Activated CD8-positive, alpha-beta T cell treated with anti-CD3 and anti-CD28 coated beads for 36 hours (primary cell): ENCODE measurements at regions not wholly inside any gene's neighbourhood (a gene's known extent, or its start where the extent isn't known, plus 50 kb on each side); places are given as distances from the start of the nearest gene placed in this dataset.
"Not testable (repeated sequence)": the region's sequence is repeated elsewhere in the genome, so short reads cannot be mapped to it uniquely, and the experiment has no call there.

Experiments used
- ATAC-seq: fragments of 200-7000 bp; cut with Tn5 transposase; one replicate; pipeline ENCODE4 v1.10.0; 2021; ENCODE audit warnings: mild to moderate bottlenecking, moderate library complexity
- CTCF ChIA-PET: fragments of 350-600 bp; sonication (Branson Sonifier 250); formaldehyde crosslinking; loops from one replicate; lab custom pipeline; 2021; ENCODE audit warnings: antibody characterized with exemption; lab: Charles Lee
- POLR2A ChIA-PET: fragments of 350-600 bp; sonication (Branson Sonifier 250); formaldehyde crosslinking; loops from one replicate; lab custom pipeline; 2021; ENCODE audit warnings: antibody characterized with exemption; lab: Charles Lee
- DNase-seq: peaks from one replicate; pipeline ENCODE4 v3.0.0-alpha.2; 2020
- H3K27ac Mint-ChIP-seq: one replicate; pipeline ENCODE4 v1.8.0; 2021; ENCODE audit warnings: mild to moderate bottlenecking, mixed read lengths
- H3K27me3 Mint-ChIP-seq: one replicate; pipeline ENCODE4 v1.8.0; 2021; ENCODE audit warnings: mixed read lengths
- H3K36me3 Mint-ChIP-seq: one replicate; pipeline ENCODE4 v1.8.0; 2021; ENCODE audit warnings: low read depth, mixed read lengths
- H3K4me1 Mint-ChIP-seq: one replicate; pipeline ENCODE4 v1.8.0; 2021; ENCODE audit warnings: low read depth, mixed read lengths
- H3K4me3 Mint-ChIP-seq: one replicate; pipeline ENCODE4 v1.8.0; 2021; ENCODE audit warnings: mild to moderate bottlenecking, moderate library complexity, mixed read lengths
- H3K9me3 Mint-ChIP-seq: one replicate; pipeline ENCODE4 v1.8.0; 2021; ENCODE audit warnings: mixed read lengths
- intact Hi-C: fragments of 100-400 bp; cut with micrococcal nuclease; formaldehyde crosslinking; loops from one replicate; pipeline ENCODE4 v1.10.0; 2022
- TF ChIP-seq, protein P1 (sequence below): fragments of 200-600 bp; IDR thresholded peaks from one replicate; pipeline ENCODE4 v1.8.0; 2022; ENCODE audit warnings: antibody characterized with exemption, mild to moderate bottlenecking

DNA sequence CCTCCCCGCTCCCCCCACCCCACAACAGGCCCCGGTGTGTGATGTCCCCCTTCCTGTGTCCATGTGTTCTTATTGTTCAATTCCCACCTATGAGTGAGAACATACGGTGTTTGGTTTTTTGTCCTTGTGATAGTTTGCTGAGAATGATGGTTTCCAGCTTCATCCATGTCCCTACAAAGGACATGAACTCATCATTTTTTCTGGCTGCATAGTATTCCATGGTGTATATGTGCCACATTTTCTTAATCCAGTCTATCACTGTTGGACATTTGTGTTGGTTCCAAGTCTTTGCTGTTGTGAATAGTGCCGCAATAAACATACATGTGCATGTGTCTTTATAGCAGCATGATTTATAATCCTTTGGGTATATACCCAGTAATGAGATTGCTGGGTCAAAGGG, 104.3 kb downstream of the MTPN start:
- H3K27me3 Mint-ChIP-seq, POLR2A ChIA-PET, H3K4me3 Mint-ChIP-seq, DNase-seq, intact Hi-C loops, H3K36me3 Mint-ChIP-seq, H3K9me3 Mint-ChIP-seq, ATAC-seq, H3K4me1 Mint-ChIP-seq, H3K27ac Mint-ChIP-seq, CTCF ChIA-PET: not testable (repeated sequence)

DNA sequence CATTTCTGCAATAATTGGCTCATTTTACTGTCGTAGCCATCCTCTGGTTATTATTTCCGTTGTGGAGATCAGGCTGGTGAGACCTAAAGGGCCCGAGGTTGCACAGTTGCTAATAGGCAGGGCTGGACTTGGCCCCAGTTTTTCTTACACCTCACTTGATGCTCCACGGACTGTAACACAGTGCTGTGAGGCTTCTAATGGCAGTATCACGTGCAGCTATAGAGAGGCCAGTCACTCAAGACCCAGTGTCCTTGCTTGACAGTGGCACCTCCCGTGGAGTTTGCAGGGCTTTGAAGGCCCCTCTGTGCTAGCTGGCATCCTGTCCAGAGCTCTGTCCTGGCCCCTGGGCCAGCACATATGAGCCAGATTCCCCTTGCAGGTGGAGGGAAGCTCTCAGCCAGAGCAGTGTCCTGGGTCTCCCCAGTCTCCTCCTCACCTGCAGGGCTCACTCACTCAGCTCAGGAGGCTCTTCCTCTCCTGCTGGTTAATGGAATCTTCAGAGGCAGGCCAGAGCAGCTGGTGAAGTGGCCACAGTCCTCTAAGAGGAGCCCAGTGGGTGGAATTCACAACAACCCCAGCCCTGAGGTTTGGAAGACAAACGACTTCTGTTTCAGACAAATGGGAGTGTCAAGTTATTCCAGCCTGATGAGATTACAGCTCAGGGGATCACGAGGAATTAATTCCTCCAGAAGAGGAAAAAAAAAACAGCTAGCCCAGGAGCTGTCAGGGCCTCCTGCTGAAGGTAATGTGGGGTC, 114.2 kb upstream of the FAM180A start:
- POLR2A ChIA-PET = no interaction called here
- Mint-ChIP-seq H3K27me3 (no peaks in the 10 kb centered on the region), H3K4me1 (no peaks in the 10 kb centered on the region), H3K9me3 (no peaks in the 10 kb centered on the region), H3K4me3 (no peak overlapping the region), H3K36me3 (no peaks in the 10 kb centered on the region), H3K27ac (no peak overlapping the region)
- ATAC-seq (no peak), DNase-seq (no peak)
- CTCF ChIA-PET = no interaction called here
- TF ChIP-seq, protein P1, sequence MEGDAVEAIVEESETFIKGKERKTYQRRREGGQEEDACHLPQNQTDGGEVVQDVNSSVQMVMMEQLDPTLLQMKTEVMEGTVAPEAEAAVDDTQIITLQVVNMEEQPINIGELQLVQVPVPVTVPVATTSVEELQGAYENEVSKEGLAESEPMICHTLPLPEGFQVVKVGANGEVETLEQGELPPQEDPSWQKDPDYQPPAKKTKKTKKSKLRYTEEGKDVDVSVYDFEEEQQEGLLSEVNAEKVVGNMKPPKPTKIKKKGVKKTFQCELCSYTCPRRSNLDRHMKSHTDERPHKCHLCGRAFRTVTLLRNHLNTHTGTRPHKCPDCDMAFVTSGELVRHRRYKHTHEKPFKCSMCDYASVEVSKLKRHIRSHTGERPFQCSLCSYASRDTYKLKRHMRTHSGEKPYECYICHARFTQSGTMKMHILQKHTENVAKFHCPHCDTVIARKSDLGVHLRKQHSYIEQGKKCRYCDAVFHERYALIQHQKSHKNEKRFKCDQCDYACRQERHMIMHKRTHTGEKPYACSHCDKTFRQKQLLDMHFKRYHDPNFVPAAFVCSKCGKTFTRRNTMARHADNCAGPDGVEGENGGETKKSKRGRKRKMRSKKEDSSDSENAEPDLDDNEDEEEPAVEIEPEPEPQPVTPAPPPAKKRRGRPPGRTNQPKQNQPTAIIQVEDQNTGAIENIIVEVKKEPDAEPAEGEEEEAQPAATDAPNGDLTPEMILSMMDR = no peak
- intact Hi-C loops = no loop called here

GRCh38 chr7:135859538-135859937, 110.9 kb upstream of the FAM180A start:
- no peak for ATAC-seq
- H3K9me3 Mint-ChIP-seq = no peaks in the 10 kb centered on the region
- POLR2A ChIA-PET = no interaction called here

DNA sequence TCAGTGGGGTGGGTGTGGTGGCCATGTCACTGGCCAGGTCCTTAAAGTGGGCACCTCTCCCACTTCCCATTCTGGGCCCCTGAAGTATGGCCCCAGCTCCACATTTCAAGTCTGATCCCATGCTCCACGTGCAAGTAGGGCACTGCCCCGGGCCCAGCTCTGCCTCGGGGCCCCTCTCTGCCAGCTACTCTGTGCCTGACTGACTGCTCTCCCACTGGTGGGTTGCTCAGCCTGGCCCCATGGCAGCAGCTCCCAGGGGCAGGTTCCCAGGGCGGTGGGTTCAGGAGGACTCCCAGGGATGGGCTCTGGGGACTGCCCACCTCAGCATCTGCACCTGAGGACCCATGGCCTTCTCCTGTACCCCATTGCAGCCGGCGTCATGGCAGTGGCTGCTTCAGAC, 110.2 kb upstream of the FAM180A start:
- no peak for ATAC-seq
- DNase-seq = no peak
- Mint-ChIP-seq H3K9me3 (no peaks in the 10 kb centered on the region), H3K4me1 (no peaks in the 10 kb centered on the region), H3K27me3 (no peaks in the 10 kb centered on the region), H3K36me3 (no peaks in the 10 kb centered on the region), H3K27ac (no peak overlapping the region), H3K4me3 (no peak overlapping the region)
- intact Hi-C loops = no loop called here
- TF ChIP-seq, protein P1 = no peak
- CTCF ChIA-PET = interaction anchor here (1.0 kb wide), 1 partner anchor 47 kb away, joined by 3 read pairs; no protein-coding TSS in a partner anchor
- POLR2A ChIA-PET = no interaction called here

More at GRCh38 chr7:135859538-135859937, 110.9 kb upstream of the FAM180A start:
- H3K4me1 Mint-ChIP-seq = no peaks in the 10 kb centered on the region
- no peak for DNase-seq
- TF ChIP-seq, protein P1 = no peak
- no peaks in the 10 kb centered on the region for H3K36me3 Mint-ChIP-seq
- no peak overlapping the region for H3K4me3 Mint-ChIP-seq
- no peak overlapping the region for H3K27ac Mint-ChIP-seq
- H3K27me3 Mint-ChIP-seq = no peaks in the 10 kb centered on the region
- CTCF ChIA-PET = no interaction called here
- intact Hi-C loops = no loop called here

- no peak for ATAC-seq
Observed at GRCh38 chr7:135858379-135858778, 109.8 kb upstream of the FAM180A start.

More at GRCh38 chr7:135858379-135858778, 109.8 kb upstream of the FAM180A start:
- CTCF ChIA-PET = interaction anchor here (1.0 kb wide), 1 partner anchor 48 kb away, joined by 3 read pairs; no protein-coding TSS in a partner anchor
- no peaks in the 10 kb centered on the region for H3K4me1 Mint-ChIP-seq
- H3K27ac Mint-ChIP-seq = no peak overlapping the region
- no peak overlapping the region for H3K4me3 Mint-ChIP-seq
- intact Hi-C loops = no loop called here
- TF ChIP-seq, protein P1 = no peak
- H3K27me3 Mint-ChIP-seq = peaks cover 2% of the 10 kb centered on the region
- no peaks in the 10 kb centered on the region for H3K36me3 Mint-ChIP-seq
- no peaks in the 10 kb centered on the region for H3K9me3 Mint-ChIP-seq
- POLR2A ChIA-PET = no interaction called here
- DNase-seq = no peak
